AG10803 (cell line): ENCODE measurements at regions not wholly inside any gene's neighbourhood (a gene's known extent, or its start where the extent isn't known, plus 50 kb on each side); places are given as distances from the start of the nearest gene placed in this dataset.

ENCODE experiments used
- DNase-seq: peaks from one replicate; pipeline ENCODE4 v3.0.0; 2010; ENCODE audit warnings: low read depth
- H3K4me3 ChIP-seq: 2 replicates; pipeline ENCODE4 v1.5.1; 2011; ENCODE audit warnings: mild to moderate bottlenecking, low read length, control low read depth
- CTCF ChIP-seq: conservative IDR thresholded peaks from 2 replicates; pipeline ENCODE4 v1.5.1; 2011; ENCODE audit warnings: mild to moderate bottlenecking, low read length, control low read depth, inconsistent platforms

GRCh38 chr4:135532132-135532531 lies 1330.5 kb upstream of the PABPC4L start:
- no peak for DNase-seq
- no peak for TF ChIP-seq CTCF
- no peak overlapping the region for H3K4me3 ChIP-seq

- H3K4me3 ChIP-seq, result no peak overlapping the region
- DNase-seq, result no peak
- TF ChIP-seq CTCF, result no peak
Measured at GRCh38 chr4:135515295-135515694, 1313.7 kb upstream of the PABPC4L start.

GRCh38 chr4:135510582-135510981 lies 1309.0 kb upstream of the PABPC4L start:
- H3K4me3 ChIP-seq, result no peak overlapping the region
- TF ChIP-seq CTCF, result no peak
- no peak for DNase-seq

- TF ChIP-seq CTCF, result no peak
- DNase-seq, result no peak
Measured at GRCh38 chr4:135508006-135508714, 1306.6 kb upstream of the PABPC4L start.

GRCh38 chr4:135497563-135498152 lies 1296.1 kb upstream of the PABPC4L start:
- no peak for DNase-seq
- no peak for TF ChIP-seq CTCF

More at GRCh38 chr4:135508006-135508714, 1306.6 kb upstream of the PABPC4L start:
- no peak overlapping the region for H3K4me3 ChIP-seq

GRCh38 chr4:135492439-135492838 lies 1290.8 kb upstream of the PABPC4L start:
- no peak overlapping the region for H3K4me3 ChIP-seq
- no peak for DNase-seq
- TF ChIP-seq CTCF, result no peak

More at GRCh38 chr4:135497563-135498152, 1296.1 kb upstream of the PABPC4L start:
- no peak overlapping the region for H3K4me3 ChIP-seq

GRCh38 chr4:135485371-135485770 lies 1283.8 kb upstream of the PABPC4L start:
- TF ChIP-seq CTCF, result no peak
- no peak for DNase-seq
- H3K4me3 ChIP-seq, result no peak overlapping the region
